ENCODE measurements at regions not wholly inside any gene's neighbourhood (a gene's known extent, or its start where the extent isn't known, plus 50 kb on each side); places are given as distances from the start of the nearest gene placed in this dataset.

- TF ChIP-seq CTCF (IDR thresholded peaks at IDR 0.05; ENCODE audit: low read depth, low read length) (peak; percentile 48), EZH2phosphoT487 (IDR thresholded peaks at IDR 0.05; ENCODE audit: low read depth) (no peak)
Observed at GRCh38 chr6:90860822-90861601, 274.1 kb upstream of the MAP3K7 start.

Measured in OCI-LY3 (cell line).